ENCODE measurements at regions not wholly inside any gene's neighbourhood (a gene's known extent, or its start where the extent isn't known, plus 50 kb on each side); places are given as distances from the start of the nearest gene placed in this dataset.
A peak's percentile ranks its signal among the peaks of the same experiment; 100 is the strongest.

GRCh38 chr17:65477600-65477999 lies 83.8 kb downstream of the AXIN2 start:
- TF ChIP-seq CTCF (IDR thresholded peaks at IDR 0.05; ENCODE audit: low read depth, low read length, missing control alignments): no peak
- no peak for DNase-seq (ENCODE audit: low read depth)
- no peak overlapping the region for H3K4me3 ChIP-seq (ENCODE audit: low read depth, low read length)

- TF ChIP-seq CTCF (IDR thresholded peaks at IDR 0.05; ENCODE audit: low read depth, low read length, missing control alignments): no peak
- no peak for DNase-seq (ENCODE audit: low read depth)
- no peak overlapping the region for H3K4me3 ChIP-seq (ENCODE audit: low read depth, low read length)
Observed at GRCh38 chr17:65474660-65475059, 86.8 kb downstream of the AXIN2 start.

- no peak for TF ChIP-seq CTCF (IDR thresholded peaks at IDR 0.05; ENCODE audit: low read depth, low read length, missing control alignments)
- no peak for DNase-seq (ENCODE audit: low read depth)
- H3K4me3 ChIP-seq (ENCODE audit: low read depth, low read length): no peak overlapping the region
Observed at GRCh38 chr17:65473985-65474384, 87.5 kb downstream of the AXIN2 start.

- DNase-seq (ENCODE audit: low read depth): no peak
- H3K4me3 ChIP-seq (ENCODE audit: low read depth, low read length): no peak overlapping the region
- TF ChIP-seq CTCF (IDR thresholded peaks at IDR 0.05; ENCODE audit: low read depth, low read length, missing control alignments): no peak
Observed at GRCh38 chr17:65473363-65473762, 88.1 kb downstream of the AXIN2 start.

GRCh38 chr17:65472666-65473309 lies 88.7 kb downstream of the AXIN2 start:
- DNase-seq (ENCODE audit: low read depth): no peak
- H3K4me3 ChIP-seq (ENCODE audit: low read depth, low read length): no peak overlapping the region
- TF ChIP-seq CTCF (IDR thresholded peaks at IDR 0.05; ENCODE audit: low read depth, low read length, missing control alignments): no peak

- DNase-seq (ENCODE audit: low read depth): no peak
- TF ChIP-seq CTCF (IDR thresholded peaks at IDR 0.05; ENCODE audit: low read depth, low read length, missing control alignments): no peak
- H3K4me3 ChIP-seq (ENCODE audit: low read depth, low read length): no peak overlapping the region
Observed at GRCh38 chr17:65470783-65471182, 90.7 kb downstream of the AXIN2 start.

GRCh38 chr17:65468321-65468720 lies 93.1 kb downstream of the AXIN2 start:
- H3K4me3 ChIP-seq (ENCODE audit: low read depth, low read length): no peak overlapping the region
- TF ChIP-seq CTCF (IDR thresholded peaks at IDR 0.05; ENCODE audit: low read depth, low read length, missing control alignments): no peak
- DNase-seq (ENCODE audit: low read depth): peak; percentile 1

All from GM12864 (cell line).